ENCODE measurements at regions not wholly inside any gene's neighbourhood (a gene's known extent, or its start where the extent isn't known, plus 50 kb on each side); places are given as distances from the start of the nearest gene placed in this dataset.

GRCh38 chr15:93221759-93222158, 132.7 kb upstream of the RGMA start:
- H3K9me3 Mint-ChIP-seq = peaks cover 0 to 6% (median 0%) of the 10 kb centered on the region in 11 donors
- Histone ChIP-seq H3K27ac (ENCODE audit: low read depth, low read length) (no peak overlapping the region), H3K36me3 (ENCODE audit: control insufficient read depth in 2 of 3, insufficient read depth in 3 of 3, low read length in 3 of 3) (no peaks in the 10 kb centered on the region), H3K9me3 (ENCODE audit: control insufficient read depth in 2 of 3, low read length in 3 of 3) (no peaks in the 10 kb centered on the region), H3K4me1 (ENCODE audit: control insufficient read depth in 2 of 2, insufficient read depth in 2 of 2, low read length in 2 of 2) (no peaks in the 10 kb centered on the region), H3K4me3 (ENCODE audit: low read length) (no peak overlapping the region), H3K27me3 (ENCODE audit: control insufficient read depth in 2 of 2, insufficient read depth in 2 of 2, low read length in 2 of 2) (no peaks in the 10 kb centered on the region)
- peaks cover 0 to 5% (median 0%) of the 10 kb centered on the region in 7 donors for H3K4me1 Mint-ChIP-seq
- peaks cover 16 to 31% (median 22%) of the 10 kb centered on the region in 5 donors for H3K27me3 Mint-ChIP-seq
- POLR2A ChIA-PET = no interaction called here
- no peak overlapping the region for H3K27ac Mint-ChIP-seq
- intact Hi-C loops (cut with micrococcal nuclease) = no loop called here
- H3K4me3 Mint-ChIP-seq = peak overlapping the region in 1 of 10 donors; percentile 79
- DNase-seq (no peak), ATAC-seq (no peak)
- no peaks in the 10 kb centered on the region for H3K36me3 Mint-ChIP-seq
- CTCF ChIA-PET = interaction anchor here (0.6 kb wide), 1 partner anchor 8 kb away, joined by 5 read pairs; no protein-coding TSS in a partner anchor

GRCh38 chr15:93219859-93220420, 130.9 kb upstream of the RGMA start:
- peaks cover 5 to 22% (median 19%) of the 10 kb centered on the region in 5 donors for H3K27me3 Mint-ChIP-seq
- no peak for ATAC-seq
- intact Hi-C loops (cut with micrococcal nuclease) = no loop called here
- H3K27ac ChIP-seq (ENCODE audit: low read depth, low read length) = no peak overlapping the region
- POLR2A ChIA-PET = no interaction called here
- no peaks in the 10 kb centered on the region for H3K27me3 ChIP-seq (ENCODE audit: control insufficient read depth in 2 of 2, insufficient read depth in 2 of 2, low read length in 2 of 2)
- peaks cover 0 to 6% (median 0%) of the 10 kb centered on the region in 11 donors for H3K9me3 Mint-ChIP-seq
- H3K27ac Mint-ChIP-seq = no peak overlapping the region
- DNase-seq = no peak
- H3K9me3 ChIP-seq (ENCODE audit: control insufficient read depth in 2 of 3, low read length in 3 of 3) = no peaks in the 10 kb centered on the region
- peaks cover 0 to 5% (median 0%) of the 10 kb centered on the region in 7 donors for H3K4me1 Mint-ChIP-seq
- H3K4me3 Mint-ChIP-seq = no peak overlapping the region
- no peaks in the 10 kb centered on the region for H3K36me3 ChIP-seq (ENCODE audit: control insufficient read depth in 2 of 3, insufficient read depth in 3 of 3, low read length in 3 of 3)
- H3K4me1 ChIP-seq (ENCODE audit: control insufficient read depth in 2 of 2, insufficient read depth in 2 of 2, low read length in 2 of 2) = no peaks in the 10 kb centered on the region
- CTCF ChIA-PET = interaction anchor here (0.7 kb wide), 1 partner anchor 81 kb away, joined by 3 read pairs; no protein-coding TSS in a partner anchor
- no peak overlapping the region for H3K4me3 ChIP-seq (ENCODE audit: low read length)
- no peaks in the 10 kb centered on the region for H3K36me3 Mint-ChIP-seq

DNA sequence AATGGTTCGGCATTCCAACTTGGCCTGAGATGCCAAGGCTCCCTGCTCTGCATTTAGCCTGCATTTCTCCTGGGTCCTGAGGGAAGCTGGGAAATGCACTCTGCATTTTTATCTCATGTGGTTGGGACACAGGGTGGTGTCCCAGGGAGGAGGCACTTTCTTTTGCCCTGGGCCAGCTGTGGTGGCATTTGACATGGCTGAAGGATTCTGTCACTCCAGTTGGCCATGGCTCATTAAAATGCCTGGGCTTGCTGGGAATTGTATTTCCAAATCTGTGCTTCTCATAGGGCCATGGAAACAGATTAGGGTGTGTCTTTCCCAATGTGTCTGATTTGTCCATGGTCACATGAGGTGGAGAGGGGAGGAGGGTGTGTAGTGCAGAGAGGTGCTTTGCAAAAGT, 128.3 kb upstream of the RGMA start:
- CTCF ChIA-PET = no interaction called here
- Mint-ChIP-seq H3K36me3 (no peaks in the 10 kb centered on the region), H3K9me3 (peaks cover 0 to 6% (median 0%) of the 10 kb centered on the region in 11 donors), H3K4me3 (no peak overlapping the region), H3K4me1 (peaks cover 0 to 5% (median 0%) of the 10 kb centered on the region in 7 donors), H3K27ac (no peak overlapping the region), H3K27me3 (peaks cover 0 to 26% (median 14%) of the 10 kb centered on the region in 5 donors)
- Histone ChIP-seq H3K9me3 (ENCODE audit: control insufficient read depth in 2 of 3, low read length in 3 of 3) (no peaks in the 10 kb centered on the region), H3K4me3 (ENCODE audit: low read length) (no peak overlapping the region), H3K27me3 (ENCODE audit: control insufficient read depth in 2 of 2, insufficient read depth in 2 of 2, low read length in 2 of 2) (no peaks in the 10 kb centered on the region), H3K36me3 (ENCODE audit: control insufficient read depth in 2 of 3, insufficient read depth in 3 of 3, low read length in 3 of 3) (no peaks in the 10 kb centered on the region), H3K27ac (ENCODE audit: low read depth, low read length) (no peak overlapping the region), H3K4me1 (ENCODE audit: control insufficient read depth in 2 of 2, insufficient read depth in 2 of 2, low read length in 2 of 2) (no peaks in the 10 kb centered on the region)
- POLR2A ChIA-PET = no interaction called here
- ATAC-seq = no peak
- DNase-seq = no peak
- intact Hi-C loops (cut with micrococcal nuclease) = no loop called here

DNA sequence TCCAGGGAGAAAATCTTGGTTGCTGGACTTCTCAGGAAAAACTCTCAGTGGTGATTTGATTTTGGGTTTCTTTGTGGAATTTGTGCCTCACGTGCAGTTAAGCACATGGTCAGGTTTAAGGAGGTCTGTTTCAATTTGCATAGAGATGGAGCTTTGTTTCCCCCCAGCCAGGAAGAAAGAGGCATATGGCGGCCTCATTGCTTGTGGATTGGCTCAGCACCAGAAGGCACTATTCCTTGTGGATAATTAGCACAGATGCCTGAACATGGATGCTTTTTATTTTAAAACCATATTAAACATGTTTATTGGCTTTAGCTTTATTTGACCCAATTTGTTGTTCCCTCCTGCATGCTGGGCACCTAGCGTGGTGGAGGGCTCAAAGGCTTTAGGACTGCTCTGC, 125.1 kb upstream of the RGMA start:
- peaks cover 0 to 2% (median 0%) of the 10 kb centered on the region in 7 donors for H3K4me1 Mint-ChIP-seq

DNA sequence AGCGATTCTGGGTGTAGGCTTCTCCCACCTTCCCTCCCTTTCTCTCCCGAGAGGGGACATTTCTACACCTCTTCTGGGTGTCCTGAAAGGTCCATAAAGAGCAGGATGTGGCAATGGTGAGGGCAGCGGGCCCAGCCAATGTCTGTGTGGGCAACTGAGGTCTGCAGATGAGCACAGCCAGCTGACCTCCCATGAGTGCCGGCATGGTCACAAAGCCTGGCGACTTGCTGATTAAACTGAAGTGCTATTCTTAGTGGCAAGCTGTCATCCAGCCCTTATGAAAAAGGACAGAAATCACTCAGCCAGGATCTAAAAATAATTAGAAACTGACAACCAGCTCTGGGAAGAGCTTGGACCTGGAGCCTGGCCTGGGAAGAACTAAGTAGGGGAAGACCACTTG, 124.3 kb upstream of the RGMA start:
- Mint-ChIP-seq H3K9me3 (peaks cover 0 to 5% (median 0%) of the 10 kb centered on the region in 11 donors), H3K36me3 (peaks cover 0 to 4% (median 0%) of the 10 kb centered on the region in 5 donors), H3K4me1 (peaks cover 0 to 2% (median 0%) of the 10 kb centered on the region in 7 donors), H3K4me3 (no peak overlapping the region), H3K27ac (no peak overlapping the region), H3K27me3 (peaks cover 0 to 21% (median 3%) of the 10 kb centered on the region in 5 donors)
- Histone ChIP-seq H3K4me1 (ENCODE audit: control insufficient read depth in 2 of 2, insufficient read depth in 2 of 2, low read length in 2 of 2) (no peaks in the 10 kb centered on the region), H3K27ac (ENCODE audit: low read depth, low read length) (no peak overlapping the region), H3K36me3 (ENCODE audit: control insufficient read depth in 2 of 3, insufficient read depth in 3 of 3, low read length in 3 of 3) (no peaks in the 10 kb centered on the region), H3K27me3 (ENCODE audit: control insufficient read depth in 2 of 2, insufficient read depth in 2 of 2, low read length in 2 of 2) (no peaks in the 10 kb centered on the region), H3K4me3 (ENCODE audit: low read length) (no peak overlapping the region), H3K9me3 (ENCODE audit: control insufficient read depth in 2 of 3, low read length in 3 of 3) (no peaks in the 10 kb centered on the region)
- ATAC-seq = no peak
- DNase-seq = no peak
- CTCF ChIA-PET = interaction anchor here (0.6 kb wide), 1 partner anchor 8 kb away, joined by 5 read pairs; no protein-coding TSS in a partner anchor
- intact Hi-C loops (cut with micrococcal nuclease) = no loop called here
- POLR2A ChIA-PET = no interaction called here

More for the DNA sequence above, 125.1 kb upstream of the RGMA start:
- Histone ChIP-seq H3K36me3 (ENCODE audit: control insufficient read depth in 2 of 3, insufficient read depth in 3 of 3, low read length in 3 of 3) (no peaks in the 10 kb centered on the region), H3K4me3 (ENCODE audit: low read length) (no peak overlapping the region), H3K9me3 (ENCODE audit: control insufficient read depth in 2 of 3, low read length in 3 of 3) (no peaks in the 10 kb centered on the region), H3K4me1 (ENCODE audit: control insufficient read depth in 2 of 2, insufficient read depth in 2 of 2, low read length in 2 of 2) (no peaks in the 10 kb centered on the region), H3K27ac (ENCODE audit: low read depth, low read length) (no peak overlapping the region), H3K27me3 (ENCODE audit: control insufficient read depth in 2 of 2, insufficient read depth in 2 of 2, low read length in 2 of 2) (no peaks in the 10 kb centered on the region)
- Mint-ChIP-seq H3K9me3 (peaks cover 0 to 5% (median 0%) of the 10 kb centered on the region in 11 donors), H3K36me3 (peaks cover 0 to 4% (median 0%) of the 10 kb centered on the region in 5 donors), H3K27me3 (peaks cover 0 to 27% (median 6%) of the 10 kb centered on the region in 5 donors), H3K27ac (no peak overlapping the region), H3K4me3 (no peak overlapping the region)
- ChIA-PET CTCF (interaction anchor here (0.6 kb wide), 1 partner anchor 8 kb away, joined by 5 read pairs; no protein-coding TSS in a partner anchor), POLR2A (no interaction called here)
- DNase-seq (no peak), ATAC-seq (no peak)
- intact Hi-C loops (cut with micrococcal nuclease) = no loop called here

DNA sequence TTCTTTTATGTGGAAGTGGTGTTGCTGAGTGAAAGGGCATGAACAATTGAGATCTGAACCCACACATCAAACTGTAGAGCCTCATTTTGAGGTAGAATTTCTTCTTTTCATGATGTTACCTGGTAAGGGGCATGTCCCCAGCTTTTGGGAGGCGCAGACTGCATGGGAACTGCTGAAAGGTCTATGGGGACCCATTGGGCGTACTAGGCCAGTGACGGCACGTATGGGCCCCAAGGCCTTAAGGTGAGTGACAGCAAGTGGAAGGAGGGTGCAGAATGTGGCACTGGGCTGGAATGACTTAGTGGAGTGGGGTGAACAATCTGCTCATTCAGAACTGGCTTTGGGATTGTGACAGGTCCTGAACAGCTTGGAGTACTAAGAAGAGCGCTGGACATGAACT, 123.6 kb upstream of the RGMA start:
- POLR2A ChIA-PET = no interaction called here

GRCh38 chr15:93210995-93211394, 122.0 kb upstream of the RGMA start:
- H3K36me3 ChIP-seq (ENCODE audit: control insufficient read depth in 2 of 3, insufficient read depth in 3 of 3, low read length in 3 of 3) = no peaks in the 10 kb centered on the region
- Mint-ChIP-seq H3K27me3 (peaks cover 0 to 15% (median 7%) of the 10 kb centered on the region in 5 donors), H3K4me1 (peaks cover 0 to 2% (median 0%) of the 10 kb centered on the region in 7 donors), H3K9me3 (peaks cover 0 to 5% (median 0%) of the 10 kb centered on the region in 11 donors), H3K36me3 (peaks cover 0 to 4% (median 0%) of the 10 kb centered on the region in 5 donors), H3K27ac (no peak overlapping the region), H3K4me3 (no peak overlapping the region)
- H3K9me3 ChIP-seq (ENCODE audit: control insufficient read depth in 2 of 3, low read length in 3 of 3) = no peaks in the 10 kb centered on the region
- DNase-seq = no peak
- H3K4me1 ChIP-seq (ENCODE audit: control insufficient read depth in 2 of 2, insufficient read depth in 2 of 2, low read length in 2 of 2) = no peaks in the 10 kb centered on the region
- no peak for ATAC-seq
- intact Hi-C loops (cut with micrococcal nuclease) = no loop called here
- POLR2A ChIA-PET = no interaction called here
- CTCF ChIA-PET = no interaction called here
- H3K27me3 ChIP-seq (ENCODE audit: control insufficient read depth in 2 of 2, insufficient read depth in 2 of 2, low read length in 2 of 2) = no peaks in the 10 kb centered on the region
- H3K27ac ChIP-seq (ENCODE audit: low read depth, low read length) = no peak overlapping the region
- H3K4me3 ChIP-seq (ENCODE audit: low read length) = no peak overlapping the region

More for the DNA sequence above, 123.6 kb upstream of the RGMA start:
- no peaks in the 10 kb centered on the region for H3K9me3 ChIP-seq (ENCODE audit: control insufficient read depth in 2 of 3, low read length in 3 of 3)
- Mint-ChIP-seq H3K4me3 (no peak overlapping the region), H3K9me3 (peaks cover 0 to 5% (median 0%) of the 10 kb centered on the region in 11 donors), H3K36me3 (peaks cover 0 to 4% (median 0%) of the 10 kb centered on the region in 5 donors), H3K27me3 (peaks cover 0 to 20% (median 3%) of the 10 kb centered on the region in 5 donors), H3K4me1 (peaks cover 0 to 2% (median 0%) of the 10 kb centered on the region in 7 donors), H3K27ac (no peak overlapping the region)
- H3K36me3 ChIP-seq (ENCODE audit: control insufficient read depth in 2 of 3, insufficient read depth in 3 of 3, low read length in 3 of 3) = no peaks in the 10 kb centered on the region
- no peak overlapping the region for H3K27ac ChIP-seq (ENCODE audit: low read depth, low read length)
- intact Hi-C loops (cut with micrococcal nuclease) = no loop called here
- no peak for ATAC-seq
- no peak overlapping the region for H3K4me3 ChIP-seq (ENCODE audit: low read length)
- CTCF ChIA-PET = no interaction called here
- no peaks in the 10 kb centered on the region for H3K27me3 ChIP-seq (ENCODE audit: control insufficient read depth in 2 of 2, insufficient read depth in 2 of 2, low read length in 2 of 2)
- no peaks in the 10 kb centered on the region for H3K4me1 ChIP-seq (ENCODE audit: control insufficient read depth in 2 of 2, insufficient read depth in 2 of 2, low read length in 2 of 2)
- no peak for DNase-seq

Measured in naive thymus-derived CD4-positive, alpha-beta T cell (primary cell).